ENCODE measurements at regions not wholly inside any gene's neighbourhood (a gene's known extent, or its start where the extent isn't known, plus 50 kb on each side); places are given as distances from the start of the nearest gene placed in this dataset.

GRCh38 chr14:94971750-94972149 is 185.6 kb downstream of the DICER1 start:
- ATAC-seq (no peak), DNase-seq (no peak)
- Mint-ChIP-seq H3K4me1 (no peaks in the 10 kb centered on the region), H3K27ac (no peak overlapping the region), H3K4me3 (no peak overlapping the region), H3K9me3 (no peaks in the 10 kb centered on the region), H3K27me3 (peaks cover 25% of the 10 kb centered on the region)

GRCh38 chr14:94970941-94971730 is 186.2 kb downstream of the DICER1 start:
- H3K27ac Mint-ChIP-seq = no peak overlapping the region
- H3K9me3 Mint-ChIP-seq = no peaks in the 10 kb centered on the region
- DNase-seq (no peak), ATAC-seq (no peak)
- peaks cover 26% of the 10 kb centered on the region for H3K27me3 Mint-ChIP-seq
- H3K4me3 Mint-ChIP-seq = no peak overlapping the region
- H3K4me1 Mint-ChIP-seq = no peaks in the 10 kb centered on the region

DNA sequence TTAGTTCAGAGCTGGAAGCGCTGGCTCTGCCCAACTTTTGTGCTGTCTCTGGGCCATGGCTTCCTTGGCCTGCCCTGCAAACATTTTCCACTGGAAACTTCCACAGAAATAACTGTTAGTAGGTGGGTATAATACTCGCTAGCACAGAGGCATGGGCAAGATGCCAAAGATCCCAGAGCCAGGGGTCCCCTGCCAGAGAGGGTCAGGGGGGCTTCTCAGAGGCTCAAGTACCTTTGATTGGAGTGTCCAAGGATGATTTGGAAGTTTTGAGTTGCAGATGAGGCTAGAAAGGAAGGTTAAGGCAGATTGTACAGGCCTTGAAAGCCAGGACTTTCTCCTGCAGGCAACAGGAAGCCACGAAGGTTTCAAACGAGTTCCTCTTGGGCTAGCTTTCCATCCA is 187.6 kb downstream of the DICER1 start:
- Mint-ChIP-seq H3K9me3 (no peaks in the 10 kb centered on the region), H3K27ac (no peak overlapping the region), H3K4me1 (no peaks in the 10 kb centered on the region), H3K27me3 (peaks cover 26% of the 10 kb centered on the region), H3K4me3 (no peak overlapping the region)
- DNase-seq (no peak), ATAC-seq (no peak)

DNA sequence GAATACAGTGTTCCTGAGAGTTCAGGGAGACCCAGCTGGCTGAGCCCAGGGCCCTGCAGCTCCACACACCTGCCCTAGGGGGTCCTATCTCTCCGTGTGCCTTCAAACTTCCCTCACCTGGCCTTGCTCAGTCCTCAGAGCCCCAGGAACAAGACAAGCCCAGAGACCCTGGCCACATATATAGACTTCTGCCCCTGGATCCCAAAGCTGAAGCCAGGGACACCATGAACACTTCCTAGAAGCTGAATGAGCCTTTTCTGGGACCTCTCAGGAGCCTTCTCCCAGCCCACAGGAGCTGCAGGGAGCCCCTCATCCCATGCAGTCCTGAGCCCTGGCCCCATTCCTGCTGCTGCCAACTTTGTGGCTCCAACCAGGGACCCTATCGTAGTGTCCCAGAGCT is 190.5 kb downstream of the DICER1 start:
- no peak for DNase-seq
- no peaks in the 10 kb centered on the region for H3K9me3 Mint-ChIP-seq
- ATAC-seq = no peak
- H3K4me1 Mint-ChIP-seq = no peaks in the 10 kb centered on the region
- peaks cover 25% of the 10 kb centered on the region for H3K27me3 Mint-ChIP-seq
- H3K4me3 Mint-ChIP-seq = no peak overlapping the region
- no peak overlapping the region for H3K27ac Mint-ChIP-seq

- ATAC-seq (no peak), DNase-seq (no peak)
- H3K27me3 Mint-ChIP-seq = peaks cover 25% of the 10 kb centered on the region
- H3K4me1 Mint-ChIP-seq = no peaks in the 10 kb centered on the region
- no peaks in the 10 kb centered on the region for H3K9me3 Mint-ChIP-seq
- no peak overlapping the region for H3K27ac Mint-ChIP-seq
- H3K4me3 Mint-ChIP-seq = no peak overlapping the region
Measured at GRCh38 chr14:94966344-94966743, 191.0 kb downstream of the DICER1 start.

DNA sequence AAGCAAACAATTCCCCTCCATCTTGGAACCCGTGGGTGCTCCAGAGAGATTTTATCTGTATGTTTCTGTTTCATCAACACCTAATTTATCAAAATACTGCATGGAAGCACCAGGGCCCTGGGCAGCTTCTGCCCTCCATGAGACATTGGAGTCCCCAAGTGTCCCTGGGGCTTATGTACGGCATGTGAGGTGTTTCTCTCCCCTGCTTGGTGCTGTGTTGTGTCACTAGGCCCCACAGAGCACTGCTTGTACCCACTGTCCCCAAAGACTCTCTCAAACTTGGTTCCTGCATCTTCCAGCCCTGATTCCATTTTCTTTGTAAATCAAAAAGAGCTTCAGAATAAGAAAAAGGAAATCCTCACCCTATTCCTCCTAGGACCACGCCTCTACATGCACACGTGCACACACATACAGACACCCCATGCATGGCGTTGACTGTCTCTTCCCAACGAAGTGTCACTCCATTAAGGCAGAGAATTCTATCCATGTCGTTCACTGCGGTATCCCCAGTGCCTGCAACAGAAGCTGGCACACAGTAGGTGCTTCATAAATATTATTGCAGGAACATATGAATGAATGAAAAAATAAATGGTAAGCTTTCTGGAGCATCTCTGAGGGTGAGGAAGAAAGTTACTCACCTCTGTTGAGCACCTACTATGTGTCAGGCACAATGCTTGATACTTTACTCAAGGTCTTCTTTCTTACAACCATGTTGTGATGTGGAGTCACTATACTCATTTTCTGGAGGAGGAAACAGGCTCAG is 191.6 kb downstream of the DICER1 start:
- Mint-ChIP-seq H3K9me3 (no peaks in the 10 kb centered on the region), H3K4me3 (no peak overlapping the region), H3K4me1 (no peaks in the 10 kb centered on the region), H3K27ac (no peak overlapping the region), H3K27me3 (peaks cover 24% of the 10 kb centered on the region)
- ATAC-seq (no peak), DNase-seq (no peak)

DNA sequence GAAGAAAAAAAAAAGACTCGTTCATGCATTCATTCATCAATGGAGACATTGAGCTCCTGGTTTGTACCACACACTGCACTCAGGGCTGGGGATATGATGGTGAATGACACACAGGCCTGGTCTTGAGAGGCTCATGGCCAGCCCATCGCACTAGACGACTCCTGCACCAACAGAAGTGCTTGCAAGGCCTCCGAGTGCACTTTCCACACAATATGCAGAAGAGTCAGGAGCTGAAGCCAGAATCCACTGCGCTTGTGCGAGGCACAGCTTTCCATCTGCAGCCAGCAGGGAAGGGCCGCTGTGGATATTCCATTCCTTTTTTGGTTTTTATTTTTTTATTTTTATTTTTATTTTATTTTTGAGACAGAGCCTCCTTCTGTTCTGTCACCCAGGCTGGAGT is 192.4 kb downstream of the DICER1 start:
- no peaks in the 10 kb centered on the region for H3K9me3 Mint-ChIP-seq
- ATAC-seq (no peak), DNase-seq (no peak)
- no peaks in the 10 kb centered on the region for H3K4me1 Mint-ChIP-seq
- no peak overlapping the region for H3K27ac Mint-ChIP-seq
- no peak overlapping the region for H3K4me3 Mint-ChIP-seq
- peaks cover 28% of the 10 kb centered on the region for H3K27me3 Mint-ChIP-seq

DNA sequence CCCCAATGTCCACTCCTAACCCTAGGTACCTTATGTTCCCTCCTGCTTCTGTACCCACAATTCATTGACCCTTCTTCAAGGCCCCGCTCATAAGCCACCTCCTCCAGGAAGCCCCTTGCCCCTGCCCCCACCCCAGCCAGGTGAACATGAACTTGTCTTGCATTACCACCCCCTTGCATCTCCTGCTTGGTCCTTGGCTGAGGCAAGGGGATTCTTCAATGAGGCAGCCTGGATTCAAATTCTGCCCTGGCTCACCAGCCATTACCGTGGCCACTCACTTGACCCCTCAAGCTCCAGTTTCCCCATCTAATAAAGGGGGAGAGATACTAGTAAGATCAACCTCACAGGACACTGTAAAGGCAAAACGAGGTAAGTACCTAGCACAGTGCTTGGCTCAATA is 193.1 kb downstream of the DICER1 start:
- Mint-ChIP-seq H3K27ac (no peak overlapping the region), H3K27me3 (peaks cover 35% of the 10 kb centered on the region), H3K4me3 (no peak overlapping the region), H3K4me1 (no peaks in the 10 kb centered on the region), H3K9me3 (no peaks in the 10 kb centered on the region)
- ATAC-seq (no peak), DNase-seq (no peak)

GRCh38 chr14:94963051-94963450 is 193.1 kb upstream of the GSC start:
- Mint-ChIP-seq H3K27me3 (peaks cover 46% of the 10 kb centered on the region), H3K27ac (no peak overlapping the region)

GRCh38 chr14:94962166-94962575 is 192.3 kb upstream of the GSC start:
- Mint-ChIP-seq H3K27me3 (peaks cover 42% of the 10 kb centered on the region), H3K4me3 (no peak overlapping the region), H3K4me1 (no peaks in the 10 kb centered on the region), H3K27ac (peak overlapping the region in 1 of 2 donors; percentile 72), H3K9me3 (no peaks in the 10 kb centered on the region)
- no peak for ATAC-seq
- no peak for DNase-seq

More at GRCh38 chr14:94963051-94963450, 193.1 kb upstream of the GSC start:
- no peak for DNase-seq
- Mint-ChIP-seq H3K9me3 (no peaks in the 10 kb centered on the region), H3K4me3 (no peak overlapping the region), H3K4me1 (no peaks in the 10 kb centered on the region)
- no peak for ATAC-seq

- peaks cover 42% of the 10 kb centered on the region for H3K27me3 Mint-ChIP-seq
- H3K4me3 Mint-ChIP-seq = no peak overlapping the region
- no peaks in the 10 kb centered on the region for H3K9me3 Mint-ChIP-seq
- H3K4me1 Mint-ChIP-seq = no peaks in the 10 kb centered on the region
- ATAC-seq (no peak), DNase-seq (no peak)
- H3K27ac Mint-ChIP-seq = peak overlapping the region in 1 of 2 donors; percentile 76
Measured at GRCh38 chr14:94961386-94962165, 191.7 kb upstream of the GSC start.

GRCh38 chr14:94960285-94961001 is 190.5 kb upstream of the GSC start:
- DNase-seq = no peak
- no peaks in the 10 kb centered on the region for H3K4me1 Mint-ChIP-seq
- ATAC-seq = no peak
- no peak overlapping the region for H3K4me3 Mint-ChIP-seq
- H3K27me3 Mint-ChIP-seq = peaks cover 46% of the 10 kb centered on the region
- no peak overlapping the region for H3K27ac Mint-ChIP-seq
- H3K9me3 Mint-ChIP-seq = no peaks in the 10 kb centered on the region

GRCh38 chr14:94953541-94954260 is 183.8 kb upstream of the GSC start:
- peaks cover 40% of the 10 kb centered on the region for H3K27me3 Mint-ChIP-seq
- DNase-seq (no peak), ATAC-seq (no peak)
- H3K9me3 Mint-ChIP-seq = no peaks in the 10 kb centered on the region
- H3K4me1 Mint-ChIP-seq = no peaks in the 10 kb centered on the region
- H3K27ac Mint-ChIP-seq = no peak overlapping the region
- H3K4me3 Mint-ChIP-seq = no peak overlapping the region

GRCh38 chr14:94952097-94952496 is 182.2 kb upstream of the GSC start:
- Mint-ChIP-seq H3K27me3 (peaks cover 31% of the 10 kb centered on the region), H3K4me1 (no peaks in the 10 kb centered on the region), H3K4me3 (no peak overlapping the region), H3K9me3 (peaks cover 0 to 9% of the 10 kb centered on the region in 2 donors), H3K27ac (peak overlapping the region in 1 of 2 donors; percentile 71)
- ATAC-seq (no peak), DNase-seq (no peak)

DNA sequence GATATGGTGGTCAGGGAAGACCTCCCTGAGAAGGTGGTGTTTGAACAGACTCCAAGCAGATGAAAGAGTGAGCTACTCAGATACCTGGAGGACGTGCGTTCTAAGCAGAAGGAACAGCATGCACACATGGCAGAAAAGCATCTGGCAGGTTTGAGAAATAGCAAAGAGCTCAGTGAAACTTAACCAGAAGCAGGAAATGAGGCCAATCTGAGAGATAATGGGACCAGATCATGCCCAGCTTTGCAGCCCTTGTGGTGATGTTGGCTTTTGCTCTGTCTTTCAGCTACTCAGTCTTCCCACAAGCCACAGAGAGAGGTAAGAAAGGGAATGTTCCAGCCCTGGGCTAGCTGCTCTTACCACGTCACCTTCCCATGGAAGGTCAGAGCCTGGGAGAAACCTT is 176.3 kb upstream of the GSC start:
- peak; percentile 71 for ATAC-seq
- Mint-ChIP-seq H3K4me3 (no peak overlapping the region), H3K9me3 (peaks cover 0 to 9% of the 10 kb centered on the region in 2 donors), H3K4me1 (no peaks in the 10 kb centered on the region), H3K27me3 (peaks cover 12% of the 10 kb centered on the region), H3K27ac (no peak overlapping the region)
- DNase-seq = peak in 1 of 2 donors; percentile 19

Data from stimulated activated naive CD8-positive, alpha-beta T cell treated with anti-CD3 and anti-CD28 coated beads, Interleukin-15, amount 100 ng/mL, for 72 hours (primary cell).